Calu3 (cell line): ENCODE measurements at regions not wholly inside any gene's neighbourhood (a gene's known extent, or its start where the extent isn't known, plus 50 kb on each side); places are given as distances from the start of the nearest gene placed in this dataset.

Experiments used
- BruUV-seq: library from RNA; stranded (reverse); fragments of 400-500 nt; replicated peaks from 2 replicates; lab custom pipeline; 2021; lab: Mats Ljungman, UMichigan
- CTCF ChIA-PET: fragments of 300-600 bp; sonication (Branson Sonifier 250); formaldehyde crosslinking; loops from one replicate; lab custom pipeline; 2022; ENCODE audit warnings: antibody characterized with exemption; lab: Charles Lee
- DNase-seq: peaks from one replicate; pipeline ENCODE4 v3.0.0; 2022
- H3K27ac Mint-ChIP-seq: one replicate; pipeline ENCODE4 v1.8.0; 2022; ENCODE audit warnings: mixed read lengths; ENCODE audit not compliant: unreplicated experiment
- H3K27me3 Mint-ChIP-seq: one replicate; pipeline ENCODE4 v1.8.0; 2022; ENCODE audit warnings: mixed read lengths; ENCODE audit not compliant: unreplicated experiment
- H3K36me3 Mint-ChIP-seq: one replicate; pipeline ENCODE4 v1.8.0; 2022; ENCODE audit warnings: mild to moderate bottlenecking, moderate library complexity, mixed read lengths; ENCODE audit not compliant: insufficient read depth, unreplicated experiment
- H3K4me1 Mint-ChIP-seq: one replicate; pipeline ENCODE4 v1.8.0; 2022; ENCODE audit warnings: mild to moderate bottlenecking, low read depth, mixed read lengths; ENCODE audit not compliant: unreplicated experiment
- H3K4me3 Mint-ChIP-seq: one replicate; pipeline ENCODE4 v1.8.0; 2022; ENCODE audit warnings: mild to moderate bottlenecking, low read depth, moderate library complexity, mixed read lengths; ENCODE audit not compliant: unreplicated experiment
- H3K9me3 Mint-ChIP-seq: one replicate; pipeline ENCODE4 v1.8.0; 2022; ENCODE audit warnings: low read depth, mixed read lengths; ENCODE audit not compliant: unreplicated experiment
- CTCF ChIP-seq: fragments of 200-600 bp; IDR thresholded peaks from one replicate; pipeline ENCODE4 v1.8.0; 2022; ENCODE audit warnings: antibody characterized with exemption; ENCODE audit not compliant: unreplicated experiment
- intact Hi-C: fragments of 100-400 bp; cut with micrococcal nuclease; formaldehyde crosslinking; loops from one replicate; pipeline ENCODE4 v1.10.0; 2022; ENCODE audit not compliant: unreplicated experiment

- intact Hi-C loops = no loop called here
- peaks cover 2% of the 10 kb centered on the region for H3K9me3 Mint-ChIP-seq
- CTCF ChIA-PET = no interaction called here
- no peaks in the 10 kb centered on the region for H3K36me3 Mint-ChIP-seq
- no TSS peak for BruUV-seq
- no peak for TF ChIP-seq CTCF
- H3K4me1 Mint-ChIP-seq = peaks cover 28% of the 10 kb centered on the region
- no peak overlapping the region for H3K4me3 Mint-ChIP-seq
- H3K27ac Mint-ChIP-seq = no peak overlapping the region
- DNase-seq = no peak
- no peaks in the 10 kb centered on the region for H3K27me3 Mint-ChIP-seq
These were observed 123.2 kb upstream of the FAM9C start for GRCh38 chrX:13167481-13168231.

- no peak for TF ChIP-seq CTCF
- intact Hi-C loops = no loop called here
- Mint-ChIP-seq H3K4me1 (peaks cover 36% of the 10 kb centered on the region), H3K27me3 (no peaks in the 10 kb centered on the region), H3K9me3 (peaks cover 5% of the 10 kb centered on the region), H3K27ac (no peak overlapping the region), H3K4me3 (no peak overlapping the region), H3K36me3 (no peaks in the 10 kb centered on the region)
- CTCF ChIA-PET = interaction anchor here (1.0 kb wide), 1 partner anchor 17 kb away, joined by 3 read pairs; no protein-coding TSS in a partner anchor
- DNase-seq = no peak
- BruUV-seq = no TSS peak
These were observed 121.1 kb upstream of the FAM9C start for GRCh38 chrX:13165266-13166189.

DNA sequence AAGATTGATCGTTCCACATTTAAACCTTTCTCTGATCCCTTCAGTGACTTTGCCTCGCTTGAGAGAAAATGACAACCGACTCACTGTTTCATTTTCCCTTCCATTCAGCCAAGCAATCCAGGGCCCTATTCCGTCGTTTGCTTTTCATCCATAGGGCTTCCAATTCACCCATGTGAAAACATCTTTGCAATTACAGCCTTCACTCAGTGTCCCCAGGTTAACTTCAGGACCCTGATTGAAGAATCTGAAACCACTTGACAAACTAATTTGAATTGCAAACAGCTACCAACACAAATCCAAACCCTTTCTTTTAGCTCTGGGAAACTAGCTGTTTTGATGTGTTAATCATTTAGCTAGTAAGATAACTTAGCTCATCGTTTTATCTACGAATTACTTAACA, 120.2 kb upstream of the FAM9C start:
- CTCF ChIA-PET = interaction anchor here (1.0 kb wide), 1 partner anchor 16 kb away, joined by 3 read pairs; no protein-coding TSS in a partner anchor
- Mint-ChIP-seq H3K4me1 (peaks cover 36% of the 10 kb centered on the region), H3K27ac (no peak overlapping the region), H3K9me3 (peaks cover 5% of the 10 kb centered on the region), H3K27me3 (no peaks in the 10 kb centered on the region), H3K4me3 (no peak overlapping the region), H3K36me3 (no peaks in the 10 kb centered on the region)
- intact Hi-C loops = no loop called here
- no peak for TF ChIP-seq CTCF
- no peak for DNase-seq
- no TSS peak for BruUV-seq

GRCh38 chrX:13162772-13163410, 118.5 kb upstream of the FAM9C start:
- intact Hi-C loops = no loop called here
- no TSS peak for BruUV-seq
- Mint-ChIP-seq H3K9me3 (peaks cover 3% of the 10 kb centered on the region), H3K36me3 (no peaks in the 10 kb centered on the region), H3K27ac (no peak overlapping the region), H3K4me1 (peaks cover 31% of the 10 kb centered on the region), H3K27me3 (no peaks in the 10 kb centered on the region), H3K4me3 (no peak overlapping the region)
- CTCF ChIA-PET = interaction anchor here (0.7 kb wide), 1 partner anchor 263 kb away, joined by 4 read pairs; no protein-coding TSS in a partner anchor
- no peak for TF ChIP-seq CTCF
- DNase-seq = no peak
